BLaER1 (cell line): ENCODE measurements at regions not wholly inside any gene's neighbourhood (a gene's known extent, or its start where the extent isn't known, plus 50 kb on each side); places are given as distances from the start of the nearest gene placed in this dataset.

ENCODE experiments used
- H3K27ac ChIP-seq: shearing (Covaris generic); formaldehyde crosslinking; 2 replicates; pipeline ENCODE4 v1.8.1; 2022
- H3K27me3 ChIP-seq: shearing (Covaris generic); formaldehyde crosslinking; 2 replicates; pipeline ENCODE4 v1.8.1; 2022
- H3K36me3 ChIP-seq: shearing (Covaris generic); formaldehyde crosslinking; 2 replicates; pipeline ENCODE4 v1.8.1; 2022
- H3K4me1 ChIP-seq: shearing (Covaris generic); formaldehyde crosslinking; 2 replicates; pipeline ENCODE4 v1.8.1; 2022
- H3K4me2 ChIP-seq: shearing (Covaris generic); formaldehyde crosslinking; 2 replicates; pipeline ENCODE4 v1.8.1; 2022
- H3K4me3 ChIP-seq: shearing (Covaris generic); formaldehyde crosslinking; 2 replicates; pipeline ENCODE4 v1.8.1; 2022
- H3K9ac ChIP-seq: shearing (Covaris generic); formaldehyde crosslinking; 2 replicates; pipeline ENCODE4 v1.8.1; 2022
- H3K9me3 ChIP-seq: shearing (Covaris generic); formaldehyde crosslinking; 2 replicates; pipeline ENCODE4 v1.8.1; 2022
- H4K20me1 ChIP-seq: shearing (Covaris generic); formaldehyde crosslinking; 2 replicates; pipeline ENCODE4 v1.8.1; 2022
- Cebpa-rat ChIP-seq: shearing (Covaris generic); IDR thresholded peaks from 2 replicates; pipeline ENCODE4 v1.8.1; 2022

DNA sequence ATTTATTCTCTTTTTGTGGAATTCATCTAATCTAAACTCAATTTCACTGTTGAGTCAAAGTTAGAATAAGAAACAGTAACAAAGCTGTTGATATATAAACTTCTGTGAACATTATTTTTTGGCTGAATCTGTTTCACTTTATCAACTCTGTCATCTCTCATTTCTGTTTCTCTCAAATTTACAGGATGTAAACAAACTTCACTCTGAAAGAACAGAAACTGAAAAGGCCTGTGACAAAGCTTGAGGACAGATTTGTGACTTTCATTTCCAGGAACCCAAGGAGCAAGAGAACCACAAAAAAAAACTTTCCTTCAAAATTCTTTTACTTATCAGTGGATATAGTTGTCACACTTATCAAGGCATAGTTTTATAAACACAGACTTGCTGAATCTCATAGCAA is 447.9 kb upstream of the OPRM1 start:
- H3K4me1 ChIP-seq: no peaks in the 10 kb centered on the region
- H3K27me3 ChIP-seq: no peaks in the 10 kb centered on the region
- H3K9ac ChIP-seq: no peak overlapping the region
- no peak overlapping the region for H3K4me2 ChIP-seq
- no peak overlapping the region for H3K4me3 ChIP-seq
- no peak for TF ChIP-seq Cebpa-rat
- no peaks in the 10 kb centered on the region for H3K36me3 ChIP-seq
- no peaks in the 10 kb centered on the region for H3K9me3 ChIP-seq
- no peak overlapping the region for H3K27ac ChIP-seq
- no peaks in the 10 kb centered on the region for H4K20me1 ChIP-seq

DNA sequence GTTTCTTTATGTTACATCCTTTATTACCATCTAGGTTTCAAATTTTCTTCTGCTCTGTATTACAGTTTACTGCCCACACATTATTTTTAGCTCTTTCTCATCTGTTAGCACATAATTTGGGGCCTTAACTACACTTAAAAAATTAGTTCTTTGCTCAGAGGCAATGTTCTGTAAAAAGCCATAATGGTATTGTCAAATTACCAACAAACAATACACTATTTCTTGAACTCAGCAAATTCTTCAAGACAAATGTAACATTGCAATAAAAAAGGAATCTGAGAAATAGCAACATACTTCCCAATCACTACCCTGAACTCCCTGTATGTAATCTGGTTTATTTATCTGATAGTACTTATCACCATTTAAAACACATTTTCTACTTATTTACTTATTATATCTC is 448.6 kb upstream of the OPRM1 start:
- H3K36me3 ChIP-seq: no peaks in the 10 kb centered on the region
- no peaks in the 10 kb centered on the region for H4K20me1 ChIP-seq
- TF ChIP-seq Cebpa-rat: no peak
- H3K27me3 ChIP-seq: no peaks in the 10 kb centered on the region
- H3K4me3 ChIP-seq: no peak overlapping the region
- no peak overlapping the region for H3K27ac ChIP-seq
- H3K4me2 ChIP-seq: no peak overlapping the region
- no peaks in the 10 kb centered on the region for H3K4me1 ChIP-seq
- no peaks in the 10 kb centered on the region for H3K9me3 ChIP-seq
- H3K9ac ChIP-seq: no peak overlapping the region

DNA sequence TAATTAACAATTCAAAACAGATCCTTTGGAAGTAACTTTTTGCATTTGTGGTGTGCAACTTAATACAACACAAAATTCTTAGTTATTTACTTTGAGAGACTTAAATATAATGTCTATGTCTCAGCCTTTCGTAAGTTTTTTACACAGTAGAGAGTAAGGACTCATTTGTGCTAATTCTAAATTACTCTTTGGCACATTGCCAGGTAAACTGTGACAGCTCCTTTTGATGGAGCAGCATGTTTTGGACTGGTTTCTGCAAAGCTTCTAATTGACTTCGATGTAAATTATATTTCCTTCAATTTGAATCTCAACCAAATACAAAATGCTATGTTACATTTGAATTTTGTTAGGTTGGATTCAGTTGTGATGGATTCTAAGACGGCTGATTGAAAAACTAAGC is 450.7 kb upstream of the OPRM1 start:
- Histone ChIP-seq H3K4me2 (no peak overlapping the region), H4K20me1 (no peaks in the 10 kb centered on the region), H3K9ac (no peak overlapping the region), H3K9me3 (no peaks in the 10 kb centered on the region), H3K36me3 (no peaks in the 10 kb centered on the region), H3K27me3 (no peaks in the 10 kb centered on the region), H3K4me1 (no peaks in the 10 kb centered on the region), H3K4me3 (no peak overlapping the region), H3K27ac (no peak overlapping the region)
- no peak for TF ChIP-seq Cebpa-rat

DNA sequence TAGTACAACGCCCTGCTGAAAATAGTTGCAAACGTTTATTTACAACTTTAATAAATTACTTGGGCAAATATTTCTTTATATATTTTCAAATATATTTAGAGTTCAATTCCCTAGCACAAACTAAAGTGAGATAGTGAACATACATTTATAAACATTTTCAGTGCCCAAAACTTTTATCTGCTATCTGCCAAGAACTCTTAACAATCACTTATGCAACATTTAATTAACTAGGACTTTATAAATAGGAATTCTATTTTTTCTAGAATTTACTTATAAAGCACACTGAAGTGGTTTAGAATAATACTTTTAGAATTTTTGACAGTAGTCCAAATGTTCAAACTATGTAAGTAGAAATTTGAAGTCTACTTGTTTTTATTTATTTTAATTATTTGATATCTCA is 452.6 kb upstream of the RGS17 start:
- no peaks in the 10 kb centered on the region for H3K36me3 ChIP-seq
- H4K20me1 ChIP-seq: no peaks in the 10 kb centered on the region
- H3K27me3 ChIP-seq: no peaks in the 10 kb centered on the region
- no peak overlapping the region for H3K4me2 ChIP-seq
- H3K4me1 ChIP-seq: no peaks in the 10 kb centered on the region
- no peak overlapping the region for H3K9ac ChIP-seq
- TF ChIP-seq Cebpa-rat: no peak
- H3K4me3 ChIP-seq: no peak overlapping the region
- peaks cover 6% of the 10 kb centered on the region; the same call in 1 of the 2 replicates for H3K9me3 ChIP-seq
- no peak overlapping the region for H3K27ac ChIP-seq

DNA sequence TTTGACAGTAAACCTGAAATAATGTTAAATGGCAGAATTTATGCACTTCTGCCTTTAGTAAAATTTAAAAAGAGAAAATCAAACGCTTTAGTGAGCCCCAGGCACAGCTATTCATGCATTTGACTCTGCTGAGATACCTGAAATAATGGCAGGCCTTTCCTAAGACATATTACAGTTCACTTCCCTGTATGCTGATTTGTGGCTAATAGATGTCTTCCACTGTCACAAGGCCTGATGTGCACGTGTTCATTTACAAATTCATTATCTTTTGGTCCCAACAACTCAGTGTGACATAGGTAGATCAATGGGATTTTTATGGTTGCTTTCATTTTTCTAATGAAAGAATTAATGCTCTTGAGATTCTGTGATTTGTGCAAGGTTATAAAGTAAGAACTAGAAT is 449.7 kb upstream of the RGS17 start:
- Histone ChIP-seq H3K27ac (no peak overlapping the region), H3K9ac (no peak overlapping the region), H3K4me3 (no peak overlapping the region), H3K4me2 (no peak overlapping the region), H3K36me3 (no peaks in the 10 kb centered on the region), H3K4me1 (no peaks in the 10 kb centered on the region), H3K9me3 (peaks cover 6% of the 10 kb centered on the region; the same call in 1 of the 2 replicates), H3K27me3 (no peaks in the 10 kb centered on the region), H4K20me1 (no peaks in the 10 kb centered on the region)
- TF ChIP-seq Cebpa-rat: no peak

DNA sequence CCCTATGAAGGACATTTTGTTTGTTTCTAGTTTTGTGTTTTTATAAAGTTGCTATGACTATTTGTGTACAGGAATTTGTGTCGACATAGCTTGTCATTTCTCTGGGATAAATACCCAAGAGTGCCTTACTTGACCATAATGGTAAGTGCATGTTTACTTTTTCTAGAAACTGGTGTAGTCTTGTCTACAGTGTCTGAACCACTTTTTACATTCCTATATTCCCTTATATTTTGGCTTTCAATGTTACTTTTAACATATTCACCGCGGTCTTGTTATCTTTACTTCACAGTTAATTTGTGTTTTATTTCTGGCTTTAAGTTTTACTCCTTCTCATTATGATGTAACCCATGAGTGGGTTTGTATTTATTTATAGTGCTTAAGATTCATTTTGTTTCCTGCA is 444.4 kb upstream of the RGS17 start:
- Histone ChIP-seq H4K20me1 (no peaks in the 10 kb centered on the region), H3K9ac (no peak overlapping the region), H3K27ac (no peak overlapping the region), H3K4me1 (no peaks in the 10 kb centered on the region), H3K27me3 (no peaks in the 10 kb centered on the region), H3K36me3 (no peaks in the 10 kb centered on the region), H3K9me3 (peaks cover 6% of the 10 kb centered on the region; the same call in 1 of the 2 replicates), H3K4me2 (no peak overlapping the region), H3K4me3 (no peak overlapping the region)
- no peak for TF ChIP-seq Cebpa-rat

DNA sequence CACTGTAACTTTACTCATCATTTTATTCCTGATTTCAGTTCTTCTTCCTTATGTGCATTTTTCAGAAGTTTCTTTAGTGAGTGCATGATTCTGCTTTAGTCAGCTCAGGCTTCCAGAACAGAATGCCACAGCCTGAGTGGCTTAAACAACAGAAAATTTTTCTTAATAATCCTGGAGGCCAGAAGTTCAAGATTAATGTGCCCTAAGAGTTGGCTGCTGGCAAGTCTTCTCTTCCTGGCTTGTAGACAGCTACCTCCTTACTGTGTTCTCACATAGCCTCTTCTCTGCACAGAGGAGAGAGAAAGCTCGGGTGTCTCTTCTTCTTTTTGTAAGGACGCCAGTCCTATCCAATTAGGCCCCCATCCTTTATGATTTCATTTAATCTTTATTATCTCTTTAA is 443.1 kb upstream of the RGS17 start:
- H3K27ac ChIP-seq: no peak overlapping the region
- no peak overlapping the region for H3K4me3 ChIP-seq
- no peaks in the 10 kb centered on the region for H3K27me3 ChIP-seq
- H3K9ac ChIP-seq: no peak overlapping the region
- TF ChIP-seq Cebpa-rat: no peak
- H3K4me1 ChIP-seq: no peaks in the 10 kb centered on the region
- H4K20me1 ChIP-seq: no peaks in the 10 kb centered on the region
- no peaks in the 10 kb centered on the region for H3K36me3 ChIP-seq
- H3K9me3 ChIP-seq: peaks cover 3% of the 10 kb centered on the region; the same call in 1 of the 2 replicates
- no peak overlapping the region for H3K4me2 ChIP-seq

DNA sequence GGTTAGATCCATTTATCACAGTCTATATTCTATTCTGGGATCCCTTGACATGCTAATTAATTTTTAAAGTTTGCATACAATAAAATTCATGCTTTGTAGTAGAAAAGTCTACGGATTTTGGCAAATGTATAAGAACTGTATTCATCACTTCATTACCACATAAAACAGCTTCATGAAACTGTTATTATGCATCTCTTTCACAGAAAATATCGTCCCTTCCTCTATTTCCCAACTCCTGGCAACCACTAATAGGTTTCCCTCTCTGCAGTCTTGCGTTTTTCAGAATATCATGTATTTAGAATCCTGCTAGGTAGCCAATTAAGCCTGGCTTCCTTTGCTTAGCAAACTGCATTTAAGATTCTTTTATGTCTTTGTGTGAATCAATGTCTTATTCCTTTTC is 441.3 kb upstream of the RGS17 start:
- H3K9me3 ChIP-seq: no peaks in the 10 kb centered on the region
- no peak for TF ChIP-seq Cebpa-rat
- no peak overlapping the region for H3K4me2 ChIP-seq
- no peaks in the 10 kb centered on the region for H3K27me3 ChIP-seq
- no peaks in the 10 kb centered on the region for H3K4me1 ChIP-seq
- H3K27ac ChIP-seq: no peak overlapping the region
- H3K9ac ChIP-seq: no peak overlapping the region
- H3K36me3 ChIP-seq: no peaks in the 10 kb centered on the region
- no peak overlapping the region for H3K4me3 ChIP-seq
- no peaks in the 10 kb centered on the region for H4K20me1 ChIP-seq

DNA sequence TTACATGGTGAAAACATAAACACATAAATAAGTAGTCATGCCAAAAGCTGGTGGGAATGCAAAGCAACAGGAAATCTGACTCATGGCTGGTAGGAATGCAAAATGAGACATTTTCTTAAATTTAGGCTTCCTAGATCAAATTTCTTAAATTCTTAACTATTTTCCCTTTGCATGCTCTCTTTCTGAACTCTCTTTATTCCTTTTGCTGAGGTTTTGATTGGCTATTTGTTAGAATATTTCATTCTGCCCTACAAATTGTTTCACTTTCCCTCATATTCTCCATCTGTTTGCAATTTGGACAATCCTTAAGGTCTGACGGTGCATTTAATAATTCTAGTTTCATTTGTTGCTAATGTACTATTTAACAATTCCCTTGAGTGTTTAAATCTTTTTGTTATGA is 437.5 kb upstream of the RGS17 start:
- no peak for TF ChIP-seq Cebpa-rat
- no peaks in the 10 kb centered on the region for H3K36me3 ChIP-seq
- H3K4me1 ChIP-seq: no peaks in the 10 kb centered on the region
- H3K4me2 ChIP-seq: no peak overlapping the region
- H4K20me1 ChIP-seq: no peaks in the 10 kb centered on the region
- no peak overlapping the region for H3K27ac ChIP-seq
- no peak overlapping the region for H3K4me3 ChIP-seq
- H3K9ac ChIP-seq: no peak overlapping the region
- no peaks in the 10 kb centered on the region for H3K9me3 ChIP-seq
- no peaks in the 10 kb centered on the region for H3K27me3 ChIP-seq

DNA sequence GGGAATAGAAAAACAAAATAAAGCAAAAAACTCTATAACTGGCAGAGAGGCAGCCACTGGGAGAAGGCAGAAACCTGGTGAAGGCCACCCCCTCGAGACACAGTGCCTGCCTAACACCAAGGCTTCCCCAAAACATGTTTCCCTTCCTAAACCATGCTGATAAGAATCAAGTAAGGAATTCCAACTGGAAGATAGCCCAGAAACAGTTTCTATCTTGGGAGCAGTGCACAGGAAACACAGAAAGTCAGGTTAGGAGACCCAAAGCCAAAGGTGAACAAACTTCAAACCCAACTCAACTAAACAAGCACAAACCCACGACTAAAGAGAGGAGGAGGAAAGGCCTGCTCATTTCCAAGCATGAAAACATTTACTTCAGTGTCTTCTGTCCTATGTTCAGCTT is 433.7 kb upstream of the RGS17 start:
- Histone ChIP-seq H3K27ac (no peak overlapping the region), H3K9me3 (no peaks in the 10 kb centered on the region), H3K4me3 (no peak overlapping the region), H3K36me3 (no peaks in the 10 kb centered on the region), H4K20me1 (no peaks in the 10 kb centered on the region), H3K4me2 (no peak overlapping the region), H3K9ac (no peak overlapping the region), H3K4me1 (no peaks in the 10 kb centered on the region), H3K27me3 (no peaks in the 10 kb centered on the region)
- TF ChIP-seq Cebpa-rat: no peak

DNA sequence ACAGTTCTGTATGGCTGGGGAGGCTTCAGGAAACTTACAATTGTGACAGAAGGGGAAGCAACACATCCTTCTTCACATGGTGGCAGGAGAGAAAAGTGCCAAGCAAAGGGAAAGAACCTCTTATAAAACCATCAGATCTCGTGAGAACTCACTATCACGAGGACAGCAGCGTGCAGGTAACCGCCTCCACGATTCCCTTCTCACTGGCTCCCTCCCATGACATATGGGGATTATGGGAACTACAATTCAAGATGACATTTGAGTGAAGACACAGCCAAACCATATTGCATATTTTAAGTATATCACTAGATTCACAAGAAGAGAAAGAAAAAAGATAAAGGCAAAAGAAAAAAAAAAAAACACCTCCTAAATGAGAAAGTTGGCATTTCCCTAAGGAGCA is 431.9 kb upstream of the RGS17 start:
- TF ChIP-seq Cebpa-rat: no peak
- no peaks in the 10 kb centered on the region for H3K27me3 ChIP-seq
- H3K27ac ChIP-seq: no peak overlapping the region
- H3K36me3 ChIP-seq: no peaks in the 10 kb centered on the region
- no peaks in the 10 kb centered on the region for H4K20me1 ChIP-seq
- H3K4me2 ChIP-seq: no peak overlapping the region
- no peaks in the 10 kb centered on the region for H3K9me3 ChIP-seq
- H3K4me3 ChIP-seq: no peak overlapping the region
- no peaks in the 10 kb centered on the region for H3K4me1 ChIP-seq
- H3K9ac ChIP-seq: no peak overlapping the region
